RCC 7860 (cell line): ENCODE measurements at regions not wholly inside any gene's neighbourhood (a gene's known extent, or its start where the extent isn't known, plus 50 kb on each side); places are given as distances from the start of the nearest gene placed in this dataset.
"Not testable (repeated sequence)": the region's sequence is repeated elsewhere in the genome, so short reads cannot be mapped to it uniquely, and the experiment has no call there.

Source experiments
- DNase-seq: peaks from one replicate; pipeline ENCODE4 v3.0.0-alpha.2; 2015; ENCODE audit warnings: low spot score
- FAIRE-seq: peaks from 2 replicates; lab custom pipeline; 2012; peaks lifted over from hg19 to GRCh38; lab: Jason Lieb, UNC

DNA sequence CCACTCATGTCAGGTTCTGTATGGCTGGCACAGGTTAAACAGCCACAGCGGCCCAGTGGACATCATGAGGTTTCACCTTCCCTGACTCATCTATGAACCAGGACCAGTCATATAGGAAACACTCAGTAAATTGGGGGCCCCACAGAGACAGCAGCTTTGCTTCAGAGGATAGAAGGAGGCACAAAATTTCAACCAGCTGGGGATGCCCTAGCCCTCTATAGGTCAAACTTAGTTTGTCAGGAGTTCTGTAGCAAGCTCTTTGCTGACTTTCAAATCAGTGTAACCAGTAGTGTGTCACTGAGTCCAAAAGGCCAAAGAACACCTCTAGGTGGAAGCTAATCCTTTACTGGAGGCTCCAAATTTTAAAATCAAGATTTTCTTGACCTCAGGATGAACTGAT is 4157.8 kb upstream of the TPTE start:
- not testable (repeated sequence) for DNase-seq, FAIRE-seq

DNA sequence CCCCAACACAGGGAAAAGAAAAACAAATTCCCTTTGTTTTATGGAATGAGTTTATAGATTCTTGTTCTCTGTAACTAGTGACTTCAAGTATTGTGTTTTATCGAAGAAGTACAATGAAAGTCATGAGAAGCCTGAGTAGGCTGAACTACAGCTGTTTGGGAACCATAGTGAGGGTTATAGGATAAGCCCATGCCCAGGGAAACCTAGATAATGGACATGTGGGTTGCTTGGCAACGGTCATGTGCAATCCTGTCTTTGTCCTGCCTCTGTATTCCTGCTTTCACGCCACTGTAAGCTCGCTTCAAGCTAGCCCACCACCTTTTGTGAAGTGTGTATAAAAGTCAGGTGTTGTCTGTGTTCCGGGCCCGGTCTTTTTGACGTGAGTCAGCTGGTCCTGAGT is 4152.6 kb upstream of the TPTE start:
- FAIRE-seq = not testable (repeated sequence)
- peak; percentile 10 for DNase-seq

GRCh38 chr21:6373253-6373652 is 4148.1 kb upstream of the TPTE start:
- not testable (repeated sequence) for FAIRE-seq, DNase-seq

DNA sequence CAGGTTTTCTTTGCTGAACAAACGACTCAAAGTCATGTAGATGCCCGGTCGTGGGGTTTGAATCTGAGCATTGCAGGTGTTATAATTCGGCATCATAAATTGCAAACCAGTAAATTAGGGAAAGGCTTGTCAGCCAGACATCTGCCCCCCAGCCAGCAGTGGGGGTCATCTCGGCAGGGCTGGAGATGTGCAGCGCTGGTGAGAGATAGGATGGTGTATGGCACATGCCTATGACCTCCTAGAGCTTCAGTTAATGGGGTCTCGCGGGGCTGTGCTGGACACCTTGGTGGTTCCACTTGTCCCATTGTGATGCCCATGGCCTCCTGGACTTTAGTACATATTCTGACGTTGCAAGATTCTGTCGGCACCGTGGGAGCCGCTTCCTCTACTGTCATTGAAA is 4147.2 kb upstream of the TPTE start:
- not testable (repeated sequence) for FAIRE-seq, DNase-seq

DNA sequence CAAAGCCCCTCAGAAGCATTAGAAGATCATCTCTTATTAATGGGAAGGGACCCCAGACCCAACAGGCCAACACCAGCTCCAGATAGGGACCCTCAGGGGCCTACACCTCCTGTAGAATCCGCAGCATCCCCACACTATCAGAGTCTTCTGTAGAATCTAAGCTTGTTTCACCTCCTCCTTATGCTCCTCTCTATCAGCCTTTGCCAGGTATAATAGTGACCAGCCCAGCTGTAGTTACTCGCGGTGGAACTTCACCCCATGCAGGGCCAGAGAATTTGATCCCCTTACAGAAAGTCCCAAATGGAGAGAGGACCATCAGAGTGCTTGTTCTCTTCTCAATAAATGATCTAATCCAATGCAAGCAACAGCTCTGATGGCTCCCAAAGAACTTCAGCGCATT is 4146.5 kb upstream of the TPTE start:
- DNase-seq, FAIRE-seq: not testable (repeated sequence)

DNA sequence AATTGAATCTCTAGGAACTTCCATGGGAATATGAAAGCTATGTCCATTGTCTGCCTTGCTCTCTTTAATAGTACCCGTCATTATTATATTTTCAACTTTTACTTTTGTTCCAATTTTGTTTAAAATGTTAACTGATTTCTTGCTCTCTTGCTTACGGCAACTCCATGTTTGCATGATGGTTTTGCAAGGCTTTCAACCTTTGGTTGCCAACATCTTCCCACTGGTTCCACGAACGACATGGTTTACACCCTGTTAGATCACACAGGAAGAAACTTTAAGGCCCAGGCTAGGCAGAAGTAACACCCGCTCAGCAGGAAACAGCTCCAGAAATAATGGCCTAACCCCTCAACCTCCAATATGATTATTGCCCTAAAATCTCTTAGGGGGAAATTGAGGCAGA is 4145.6 kb upstream of the TPTE start:
- not testable (repeated sequence) for FAIRE-seq, DNase-seq

DNA sequence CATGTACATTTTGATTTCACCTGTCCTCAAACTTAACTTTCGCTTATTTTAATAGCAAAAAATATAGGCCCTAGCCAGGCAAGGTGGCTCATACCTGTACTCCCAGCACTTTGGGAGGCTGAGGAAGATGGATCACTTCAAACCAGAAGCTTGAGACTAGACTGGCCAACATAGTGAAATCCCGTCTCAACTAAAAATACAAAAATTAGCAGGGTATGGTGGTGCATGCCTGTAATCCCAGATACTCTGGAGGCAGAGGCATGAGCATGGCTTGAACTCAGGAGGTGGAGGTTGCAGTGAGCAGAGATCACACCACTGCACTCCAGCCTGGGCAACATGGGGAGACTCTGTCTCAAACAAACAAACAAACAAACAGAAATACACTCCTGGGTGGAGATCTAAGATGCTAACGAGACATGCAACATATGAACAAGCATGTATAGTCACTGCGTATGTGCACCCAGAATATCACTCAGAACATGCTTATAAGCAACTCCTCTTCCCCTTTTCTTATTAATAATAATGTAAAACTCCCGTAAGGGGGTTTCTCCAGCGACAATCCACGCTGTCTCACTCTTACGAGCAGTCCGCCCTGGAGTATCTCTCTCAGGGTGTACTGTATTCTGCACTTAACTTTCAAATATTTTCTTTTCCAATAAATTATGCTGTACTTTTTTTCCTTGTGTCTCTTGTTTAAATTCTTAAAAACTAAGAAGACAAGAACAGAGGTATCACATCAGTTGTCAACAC is 4144.9 kb upstream of the TPTE start:
- not testable (repeated sequence) for FAIRE-seq, DNase-seq
